Skeletal muscle satellite cell (primary cell): ENCODE measurements at regions not wholly inside any gene's neighbourhood (a gene's known extent, or its start where the extent isn't known, plus 50 kb on each side); places are given as distances from the start of the nearest gene placed in this dataset.
"Not testable (repeated sequence)": the region's sequence is repeated elsewhere in the genome, so short reads cannot be mapped to it uniquely, and the experiment has no call there.

Experiments used
- H3K27me3 ChIP-seq: 2 replicates; pipeline ENCODE4 v1.7.0; 2013; ENCODE audit warnings: low read length; ENCODE audit not compliant: control insufficient read depth, insufficient read depth
- H3K36me3 ChIP-seq: 2 replicates; pipeline ENCODE4 v1.7.0; 2013; ENCODE audit warnings: mild to moderate bottlenecking, control low read depth, low read length; ENCODE audit not compliant: insufficient read depth
- H3K4me1 ChIP-seq: 2 replicates; pipeline ENCODE4 v1.7.0; 2013; ENCODE audit warnings: low read length; ENCODE audit not compliant: control insufficient read depth, insufficient read depth
- H3K4me2 ChIP-seq: 2 replicates; pipeline ENCODE4 v1.7.0; 2013; ENCODE audit warnings: mild to moderate bottlenecking, low read length
- H3K4me3 ChIP-seq: 2 replicates; pipeline ENCODE4 v1.7.0; 2013; ENCODE audit warnings: low read length
- H3K9ac ChIP-seq: 2 replicates; pipeline ENCODE4 v1.7.0; 2013; ENCODE audit warnings: mild to moderate bottlenecking, low read depth, low read length, moderate library complexity
- H3K9me3 ChIP-seq: replicated peaks from 2 replicates; pipeline ENCODE4 v1.7.0; 2013; ENCODE audit warnings: mild to moderate bottlenecking, control low read depth, low read length

- Histone ChIP-seq H3K36me3 (no peaks in the 10 kb centered on the region), H3K27me3 (no peaks in the 10 kb centered on the region), H3K9ac (no peak overlapping the region), H3K4me2 (no peak overlapping the region), H3K4me3 (no peak overlapping the region), H3K4me1 (peaks cover 28% of the 10 kb centered on the region), H3K9me3 (no peaks in the 10 kb centered on the region)
Measured at GRCh38 chr10:125232841-125233240, 72.5 kb upstream of the CTBP2 start.

GRCh38 chr10:125231813-125232475, 71.6 kb upstream of the CTBP2 start:
- peak overlapping the region; percentile 28 for H3K4me2 ChIP-seq
- no peak overlapping the region for H3K9ac ChIP-seq
- peaks cover 28% of the 10 kb centered on the region for H3K4me1 ChIP-seq
- no peaks in the 10 kb centered on the region for H3K27me3 ChIP-seq
- no peak overlapping the region for H3K4me3 ChIP-seq
- no peaks in the 10 kb centered on the region for H3K36me3 ChIP-seq
- H3K9me3 ChIP-seq = no peaks in the 10 kb centered on the region

- H3K9me3 ChIP-seq = no peaks in the 10 kb centered on the region
- no peaks in the 10 kb centered on the region for H3K36me3 ChIP-seq
- H3K4me3 ChIP-seq = no peak overlapping the region
- H3K27me3 ChIP-seq = no peaks in the 10 kb centered on the region
- H3K9ac ChIP-seq = peak overlapping the region; percentile 10
- H3K4me1 ChIP-seq = peaks cover 28% of the 10 kb centered on the region
- peak overlapping the region; percentile 42 for H3K4me2 ChIP-seq
Measured at GRCh38 chr10:125231116-125231812, 70.9 kb upstream of the CTBP2 start.

GRCh38 chr10:125230251-125230650, 69.9 kb upstream of the CTBP2 start:
- Histone ChIP-seq H3K4me1 (peaks cover 28% of the 10 kb centered on the region), H3K9me3 (no peaks in the 10 kb centered on the region), H3K36me3 (no peaks in the 10 kb centered on the region), H3K9ac (no peak overlapping the region), H3K4me3 (no peak overlapping the region), H3K4me2 (no peak overlapping the region), H3K27me3 (peaks cover 2% of the 10 kb centered on the region)

GRCh38 chr10:125228245-125228940, 68.0 kb upstream of the CTBP2 start:
- H3K36me3 ChIP-seq, H3K4me3 ChIP-seq, H3K9me3 ChIP-seq, H3K9ac ChIP-seq, H3K4me2 ChIP-seq, H3K27me3 ChIP-seq: not testable (repeated sequence)
- H3K4me1 ChIP-seq = peaks cover 22% of the 10 kb centered on the region

GRCh38 chr10:125227546-125227945, 67.2 kb upstream of the CTBP2 start:
- Histone ChIP-seq H3K9me3 (no peaks in the 10 kb centered on the region), H3K4me1 (peaks cover 16% of the 10 kb centered on the region), H3K4me2 (no peak overlapping the region), H3K4me3 (no peak overlapping the region), H3K27me3 (peaks cover 9% of the 10 kb centered on the region), H3K36me3 (no peaks in the 10 kb centered on the region), H3K9ac (no peak overlapping the region)

- Histone ChIP-seq H3K4me1 (peaks cover 10% of the 10 kb centered on the region), H3K4me3 (no peak overlapping the region), H3K4me2 (no peak overlapping the region), H3K27me3 (peaks cover 10% of the 10 kb centered on the region), H3K9me3 (no peaks in the 10 kb centered on the region), H3K36me3 (no peaks in the 10 kb centered on the region), H3K9ac (no peak overlapping the region)
Measured at GRCh38 chr10:125226823-125227222, 66.5 kb upstream of the CTBP2 start.

GRCh38 chr10:125226005-125226404, 65.6 kb upstream of the CTBP2 start:
- Histone ChIP-seq H3K4me3 (no peak overlapping the region), H3K4me2 (no peak overlapping the region), H3K36me3 (no peaks in the 10 kb centered on the region), H3K27me3 (peaks cover 18% of the 10 kb centered on the region), H3K9ac (no peak overlapping the region), H3K4me1 (peaks cover 2% of the 10 kb centered on the region), H3K9me3 (no peaks in the 10 kb centered on the region)

GRCh38 chr10:125225051-125225450, 64.7 kb upstream of the CTBP2 start:
- H3K27me3 ChIP-seq = peaks cover 18% of the 10 kb centered on the region
- no peaks in the 10 kb centered on the region for H3K4me1 ChIP-seq
- H3K9me3 ChIP-seq = no peaks in the 10 kb centered on the region
- H3K9ac ChIP-seq = no peak overlapping the region
- H3K36me3 ChIP-seq = no peaks in the 10 kb centered on the region
- no peak overlapping the region for H3K4me3 ChIP-seq
- H3K4me2 ChIP-seq = no peak overlapping the region

GRCh38 chr10:125222515-125223308, 62.3 kb upstream of the CTBP2 start:
- no peaks in the 10 kb centered on the region for H3K36me3 ChIP-seq
- no peaks in the 10 kb centered on the region for H3K9me3 ChIP-seq
- H3K4me3 ChIP-seq = no peak overlapping the region
- no peak overlapping the region for H3K9ac ChIP-seq
- H3K4me1 ChIP-seq = no peaks in the 10 kb centered on the region
- no peak overlapping the region for H3K4me2 ChIP-seq
- H3K27me3 ChIP-seq = peaks cover 18% of the 10 kb centered on the region

- Histone ChIP-seq H3K4me1 (no peaks in the 10 kb centered on the region), H3K4me3 (no peak overlapping the region), H3K36me3 (no peaks in the 10 kb centered on the region), H3K9me3 (no peaks in the 10 kb centered on the region), H3K27me3 (peaks cover 18% of the 10 kb centered on the region), H3K9ac (no peak overlapping the region), H3K4me2 (no peak overlapping the region)
Measured at GRCh38 chr10:125221716-125222115, 61.4 kb upstream of the CTBP2 start.
